ENCODE measurements at regions not wholly inside any gene's neighbourhood (a gene's known extent, or its start where the extent isn't known, plus 50 kb on each side); places are given as distances from the start of the nearest gene placed in this dataset.
"Not testable (repeated sequence)": the region's sequence is repeated elsewhere in the genome, so short reads cannot be mapped to it uniquely, and the experiment has no call there.

GRCh38 chr7:19351341-19352304 lies 206.4 kb upstream of the FERD3L start:
- Mint-ChIP-seq H3K4me3 (no peak overlapping the region), H3K36me3 (ENCODE audit: low read depth) (no peaks in the 10 kb centered on the region), H3K27ac (no peak overlapping the region), H3K4me1 (ENCODE audit: low read depth) (no peaks in the 10 kb centered on the region), H3K27me3 (ENCODE audit: low read depth) (no peaks in the 10 kb centered on the region), H3K9me3 (no peaks in the 10 kb centered on the region)
- intact Hi-C loops (cut with micrococcal nuclease), result no loop called here
- no peak for DNase-seq
- CTCF ChIA-PET, result no interaction called here

GRCh38 chr7:19339512-19339911 lies 194.3 kb upstream of the FERD3L start:
- Mint-ChIP-seq H3K4me1 (ENCODE audit: low read depth) (no peaks in the 10 kb centered on the region), H3K27me3 (ENCODE audit: low read depth) (no peaks in the 10 kb centered on the region), H3K27ac (no peak overlapping the region), H3K4me3 (no peak overlapping the region), H3K36me3 (ENCODE audit: low read depth) (no peaks in the 10 kb centered on the region), H3K9me3 (peaks cover 4% of the 10 kb centered on the region)
- DNase-seq, result no peak
- intact Hi-C loops (cut with micrococcal nuclease), result no loop called here
- CTCF ChIA-PET, result no interaction called here

GRCh38 chr7:19338512-19338911 lies 193.3 kb upstream of the FERD3L start:
- intact Hi-C loops (cut with micrococcal nuclease); DNase-seq; H3K4me3 Mint-ChIP-seq; H3K27ac Mint-ChIP-seq; H3K36me3 Mint-ChIP-seq (ENCODE audit: low read depth); H3K27me3 Mint-ChIP-seq (ENCODE audit: low read depth); H3K4me1 Mint-ChIP-seq (ENCODE audit: low read depth); H3K9me3 Mint-ChIP-seq: not testable (repeated sequence)
- CTCF ChIA-PET, result interaction anchor here (0.6 kb wide), 1 partner anchor 222 kb away, joined by 3 read pairs; no protein-coding TSS in a partner anchor

- no peak for DNase-seq
Observed at GRCh38 chr7:19336836-19337383, 191.7 kb upstream of the FERD3L start.

GRCh38 chr7:19333706-19334105 lies 188.5 kb upstream of the FERD3L start:
- Mint-ChIP-seq H3K4me1 (ENCODE audit: low read depth) (no peaks in the 10 kb centered on the region), H3K27ac (no peak overlapping the region), H3K36me3 (ENCODE audit: low read depth) (no peaks in the 10 kb centered on the region), H3K4me3 (no peak overlapping the region), H3K27me3 (ENCODE audit: low read depth) (no peaks in the 10 kb centered on the region), H3K9me3 (peaks cover 2% of the 10 kb centered on the region)
- intact Hi-C loops (cut with micrococcal nuclease), result no loop called here
- no peak for DNase-seq
- CTCF ChIA-PET, result no interaction called here

More at GRCh38 chr7:19336836-19337383, 191.7 kb upstream of the FERD3L start:
- Mint-ChIP-seq H3K27ac (no peak overlapping the region), H3K36me3 (ENCODE audit: low read depth) (no peaks in the 10 kb centered on the region), H3K27me3 (ENCODE audit: low read depth) (no peaks in the 10 kb centered on the region), H3K4me1 (ENCODE audit: low read depth) (no peaks in the 10 kb centered on the region), H3K9me3 (peaks cover 4% of the 10 kb centered on the region), H3K4me3 (no peak overlapping the region)
- CTCF ChIA-PET, result no interaction called here
- intact Hi-C loops (cut with micrococcal nuclease), result no loop called here

- H3K4me1 Mint-ChIP-seq (ENCODE audit: low read depth), result no peaks in the 10 kb centered on the region
- no peak overlapping the region for H3K27ac Mint-ChIP-seq
- CTCF ChIA-PET, result no interaction called here
- intact Hi-C loops (cut with micrococcal nuclease), result no loop called here
- no peaks in the 10 kb centered on the region for H3K27me3 Mint-ChIP-seq (ENCODE audit: low read depth)
- no peaks in the 10 kb centered on the region for H3K36me3 Mint-ChIP-seq (ENCODE audit: low read depth)
- no peak overlapping the region for H3K4me3 Mint-ChIP-seq
- H3K9me3 Mint-ChIP-seq, result no peaks in the 10 kb centered on the region
- no peak for DNase-seq
Observed at GRCh38 chr7:19327018-19327417, 181.8 kb upstream of the FERD3L start.

- Mint-ChIP-seq H3K27ac (no peak overlapping the region), H3K4me1 (ENCODE audit: low read depth) (no peaks in the 10 kb centered on the region), H3K4me3 (no peak overlapping the region), H3K27me3 (ENCODE audit: low read depth) (no peaks in the 10 kb centered on the region), H3K36me3 (ENCODE audit: low read depth) (no peaks in the 10 kb centered on the region), H3K9me3 (peaks cover 4% of the 10 kb centered on the region)
- intact Hi-C loops (cut with micrococcal nuclease), result no loop called here
- CTCF ChIA-PET, result interaction anchor here (0.7 kb wide), 1 partner anchor 1728 kb away, joined by 3 read pairs; no protein-coding TSS in a partner anchor
- DNase-seq, result no peak
Observed at GRCh38 chr7:19322002-19322401, 176.8 kb upstream of the FERD3L start.

- H3K4me1 Mint-ChIP-seq (ENCODE audit: low read depth), result no peaks in the 10 kb centered on the region
- CTCF ChIA-PET, result no interaction called here
- no peaks in the 10 kb centered on the region for H3K27me3 Mint-ChIP-seq (ENCODE audit: low read depth)
- H3K27ac Mint-ChIP-seq, result no peak overlapping the region
- no peaks in the 10 kb centered on the region for H3K36me3 Mint-ChIP-seq (ENCODE audit: low read depth)
- H3K9me3 Mint-ChIP-seq, result peaks cover 5% of the 10 kb centered on the region
- DNase-seq, result no peak
- H3K4me3 Mint-ChIP-seq, result no peak overlapping the region
- intact Hi-C loops (cut with micrococcal nuclease), result no loop called here
Observed at GRCh38 chr7:19318287-19318686, 173.1 kb upstream of the FERD3L start.

GRCh38 chr7:19317461-19317860 lies 172.2 kb upstream of the FERD3L start:
- DNase-seq, result no peak
- H3K4me1 Mint-ChIP-seq (ENCODE audit: low read depth), result no peaks in the 10 kb centered on the region
- H3K4me3 Mint-ChIP-seq, result no peak overlapping the region
- no peaks in the 10 kb centered on the region for H3K36me3 Mint-ChIP-seq (ENCODE audit: low read depth)
- no peak overlapping the region for H3K27ac Mint-ChIP-seq
- H3K27me3 Mint-ChIP-seq (ENCODE audit: low read depth), result no peaks in the 10 kb centered on the region
- CTCF ChIA-PET, result no interaction called here
- intact Hi-C loops (cut with micrococcal nuclease), result no loop called here
- H3K9me3 Mint-ChIP-seq, result peaks cover 5% of the 10 kb centered on the region

- no peaks in the 10 kb centered on the region for H3K27me3 Mint-ChIP-seq (ENCODE audit: low read depth)
- no peak overlapping the region for H3K4me3 Mint-ChIP-seq
- H3K27ac Mint-ChIP-seq, result no peak overlapping the region
- CTCF ChIA-PET, result no interaction called here
- peaks cover 2% of the 10 kb centered on the region for H3K9me3 Mint-ChIP-seq
- no peaks in the 10 kb centered on the region for H3K36me3 Mint-ChIP-seq (ENCODE audit: low read depth)
- intact Hi-C loops (cut with micrococcal nuclease), result no loop called here
- DNase-seq, result no peak
- no peaks in the 10 kb centered on the region for H3K4me1 Mint-ChIP-seq (ENCODE audit: low read depth)
Observed at GRCh38 chr7:19312416-19312815, 167.2 kb upstream of the FERD3L start.

GRCh38 chr7:19307554-19307953 lies 162.3 kb upstream of the FERD3L start:
- Mint-ChIP-seq H3K27me3 (ENCODE audit: low read depth) (no peaks in the 10 kb centered on the region), H3K4me1 (ENCODE audit: low read depth) (no peaks in the 10 kb centered on the region), H3K36me3 (ENCODE audit: low read depth) (no peaks in the 10 kb centered on the region), H3K9me3 (peaks cover 3% of the 10 kb centered on the region), H3K27ac (no peak overlapping the region), H3K4me3 (no peak overlapping the region)
- DNase-seq, result no peak
- intact Hi-C loops (cut with micrococcal nuclease), result no loop called here
- CTCF ChIA-PET, result no interaction called here

- CTCF ChIA-PET, result no interaction called here
- peaks cover 3% of the 10 kb centered on the region for H3K9me3 Mint-ChIP-seq
- H3K27ac Mint-ChIP-seq, result no peak overlapping the region
- no peaks in the 10 kb centered on the region for H3K4me1 Mint-ChIP-seq (ENCODE audit: low read depth)
- no peak overlapping the region for H3K4me3 Mint-ChIP-seq
- DNase-seq, result no peak
- H3K36me3 Mint-ChIP-seq (ENCODE audit: low read depth), result no peaks in the 10 kb centered on the region
- intact Hi-C loops (cut with micrococcal nuclease), result no loop called here
- no peaks in the 10 kb centered on the region for H3K27me3 Mint-ChIP-seq (ENCODE audit: low read depth)
Observed at GRCh38 chr7:19305698-19306097, 160.5 kb upstream of the FERD3L start.

- intact Hi-C loops (cut with micrococcal nuclease), result no loop called here
- Mint-ChIP-seq H3K27me3 (ENCODE audit: low read depth) (no peaks in the 10 kb centered on the region), H3K36me3 (ENCODE audit: low read depth) (no peaks in the 10 kb centered on the region), H3K27ac (no peak overlapping the region), H3K4me3 (no peak overlapping the region), H3K9me3 (peaks cover 3% of the 10 kb centered on the region), H3K4me1 (ENCODE audit: low read depth) (no peaks in the 10 kb centered on the region)
- no peak for DNase-seq
- CTCF ChIA-PET, result no interaction called here
Observed at GRCh38 chr7:19304086-19304485, 158.9 kb upstream of the FERD3L start.

Data from activated naive CD4-positive, alpha-beta T cell treated with anti-CD3 and anti-CD28 coated beads for 36 hours (primary cell).